H1 (cell line): ENCODE measurements at regions not wholly inside any gene's neighbourhood (a gene's known extent, or its start where the extent isn't known, plus 50 kb on each side); places are given as distances from the start of the nearest gene placed in this dataset.

Experiments
- CTCF ChIA-PET: fragments of 300-600 bp; sonication (Branson Sonifier 250); formaldehyde crosslinking; loops from one replicate; lab custom pipeline; 2021; ENCODE audit not compliant: partially characterized antibody; lab: Charles Lee
- POLR2A ChIA-PET: fragments of 300-600 bp; sonication (Branson Sonifier 250); formaldehyde crosslinking; loops from one replicate; lab custom pipeline; 2021; ENCODE audit warnings: inconsistent platforms; ENCODE audit not compliant: partially characterized antibody; lab: Charles Lee
- DNase-seq, 2 experiments: peaks; one replicate each; pipeline versions ENCODE4 v3.0.0 to v3.0.0-alpha.2; 2010 to 2022; ENCODE audit warnings: low spot score in 2 of 2, low read depth in 1 of 2, mixed read lengths in 1 of 2
- FAIRE-seq: peaks from 2 replicates; lab custom pipeline; 2011; peaks lifted over from hg19 to GRCh38; lab: Jason Lieb, UNC
- H2AFZ ChIP-seq: 2 replicates; pipeline ENCODE4 v1.8.1; 2012; ENCODE audit warnings: low read length, inconsistent platforms
- H2AK5ac ChIP-seq: 2 replicates; pipeline ENCODE4 v1.6.1; 2013; ENCODE audit warnings: low read depth, low read length
- H2BK120ac ChIP-seq: replicated peaks from 2 replicates; pipeline ENCODE3; 2013; ENCODE audit warnings: low read depth, low read length, inconsistent platforms
- H2BK12ac ChIP-seq: 2 replicates; pipeline ENCODE4 v1.6.1; 2013; ENCODE audit warnings: low read depth, low read length
- H2BK15ac ChIP-seq: 2 replicates; pipeline ENCODE4 v1.6.1; 2013; ENCODE audit warnings: low read length
- H2BK20ac ChIP-seq: 2 replicates; pipeline ENCODE4 v1.6.1; 2013; ENCODE audit warnings: low read length
- H2BK5ac ChIP-seq: 2 replicates; pipeline ENCODE4 v1.6.1; 2013; ENCODE audit warnings: low read depth, low read length
- H3K14ac ChIP-seq: 2 replicates; pipeline ENCODE4 v1.6.1; 2013; ENCODE audit warnings: inconsistent platforms; ENCODE audit not compliant: insufficient read length
- H3K18ac ChIP-seq: 2 replicates; pipeline ENCODE4 v1.6.1; 2013; ENCODE audit warnings: low read length; ENCODE audit errors: extremely low read depth
- H3K23ac ChIP-seq: 2 replicates; pipeline ENCODE4 v1.6.1; 2013; ENCODE audit warnings: inconsistent platforms; ENCODE audit not compliant: insufficient read length
- H3K23me2 ChIP-seq: 2 replicates; pipeline ENCODE4 v1.6.1; 2013; ENCODE audit warnings: low read depth, low read length
- H3K27ac ChIP-seq: 2 replicates; pipeline ENCODE4 v1.6.1; 2011; ENCODE audit warnings: low read depth, low read length, inconsistent platforms
- H3K27me3 ChIP-seq, 4 experiments: replicated peaks in 1 of 4; 1 replicate in 1 of 4; 2 replicates in 3 of 4; pipeline versions ENCODE4 v1.6.1 to v1.8.1; 2011 to 2013; ENCODE audit warnings: low read length in 3 of 4, mild to moderate bottlenecking in 3 of 4, inconsistent platforms in 2 of 4, mixed read lengths in 2 of 4, moderate library complexity in 1 of 4; ENCODE audit not compliant: control insufficient read depth in 3 of 4, insufficient read depth in 3 of 4; ENCODE audit errors: extremely low read depth in 1 of 4
- H3K36me3 ChIP-seq, 4 experiments: 2 replicates each; pipeline versions ENCODE4 v1.6.1 to v1.8.1; 2011 to 2013; ENCODE audit warnings: mild to moderate bottlenecking in 4 of 4, low read length in 3 of 4, moderate library complexity in 2 of 4, control low read depth in 1 of 4, inconsistent platforms in 1 of 4; ENCODE audit not compliant: insufficient read depth in 4 of 4, control insufficient read depth in 2 of 4
- H3K4ac ChIP-seq: replicated peaks from 2 replicates; pipeline ENCODE3; 2013; ENCODE audit warnings: low read length, low read depth, mixed read lengths, inconsistent platforms; ENCODE audit not compliant: insufficient read length
- H3K4me1 ChIP-seq, 4 experiments: replicated peaks in 1 of 4; 1 replicate in 1 of 4; 2 replicates in 3 of 4; pipeline versions ENCODE4 v1.6.1 to v1.8.1; 2011 to 2013; ENCODE audit warnings: low read length in 3 of 4, inconsistent platforms in 2 of 4, mixed read lengths in 1 of 4; ENCODE audit not compliant: insufficient read depth in 4 of 4, control insufficient read depth in 3 of 4
- H3K4me2 ChIP-seq, 2 experiments: 2 replicates each; pipeline versions ENCODE4 v1.6.1 to v1.8.1; 2011 to 2013; ENCODE audit warnings: low read depth in 2 of 2, low read length in 2 of 2, control low read depth in 1 of 2, inconsistent platforms in 1 of 2, mild to moderate bottlenecking in 1 of 2; ENCODE audit not compliant: insufficient read depth in 1 of 2
- H3K4me3 ChIP-seq, 4 experiments: fragments of 200-600, 300-600 bp in 1 of 4; sonication (generic), shearing (Covaris generic), sonication (Bioruptor Twin) in 1 of 4; 2 replicates each; pipeline versions ENCODE4 v1.5.1 to v1.8.1; 2011 to 2016; ENCODE audit warnings: low read length in 4 of 4, low read depth in 3 of 4, control low read depth in 2 of 4, inconsistent platforms in 2 of 4, mild to moderate bottlenecking in 2 of 4, mixed read lengths in 1 of 4, moderate library complexity in 1 of 4; ENCODE audit not compliant: insufficient read depth in 2 of 4; ENCODE audit errors: extremely low read depth in 1 of 4
- H3K56ac ChIP-seq: replicated peaks from 2 replicates; pipeline ENCODE3; 2013; ENCODE audit warnings: low read depth, mild to moderate bottlenecking, mixed read lengths, low read length, inconsistent platforms; ENCODE audit not compliant: insufficient read length
- H3K79me1 ChIP-seq: 2 replicates; pipeline ENCODE4 v1.6.1; 2013; ENCODE audit warnings: low read depth, low read length, control low read depth
- H3K79me2 ChIP-seq, 2 experiments: 2 replicates each; pipeline versions ENCODE4 v1.6.1 to v1.8.1; 2012 to 2013; ENCODE audit warnings: low read length in 2 of 2, mild to moderate bottlenecking in 2 of 2, inconsistent platforms in 1 of 2; ENCODE audit not compliant: insufficient read depth in 2 of 2, control insufficient read depth in 1 of 2
- H3K9ac ChIP-seq, 4 experiments: replicated peaks in 1 of 4; 1 replicate in 1 of 4; 2 replicates in 3 of 4; pipeline versions ENCODE4 v1.6.1 to v1.8.1; 2011 to 2013; ENCODE audit warnings: low read depth in 3 of 4, low read length in 3 of 4, control low read depth in 2 of 4, mild to moderate bottlenecking in 2 of 4, moderate library complexity in 2 of 4, inconsistent platforms in 1 of 4; ENCODE audit errors: extremely low read depth in 1 of 4
- H3K9me3 ChIP-seq, 2 experiments: 2 replicates each; pipeline versions ENCODE4 v1.6.1 to v1.8.1; 2012 to 2013; ENCODE audit warnings: mild to moderate bottlenecking in 2 of 2, moderate library complexity in 2 of 2, control low read depth in 1 of 2, inconsistent platforms in 1 of 2, low read depth in 1 of 2, low read length in 1 of 2, mixed read lengths in 1 of 2; ENCODE audit not compliant: insufficient read depth in 2 of 2
- H4K20me1 ChIP-seq, 2 experiments: replicated peaks in 1 of 2; 2 replicates each; pipeline versions ENCODE3 to v1.8.1; 2011 to 2013; ENCODE audit warnings: inconsistent platforms in 2 of 2, low read length in 2 of 2, mild to moderate bottlenecking in 1 of 2; ENCODE audit not compliant: insufficient read depth in 2 of 2, control insufficient read depth in 1 of 2
- H4K5ac ChIP-seq: 2 replicates; pipeline ENCODE4 v1.6.1; 2013; ENCODE audit warnings: low read length, low read depth, mixed read lengths, inconsistent platforms; ENCODE audit not compliant: insufficient read length
- H4K8ac ChIP-seq: 2 replicates; pipeline ENCODE4 v1.8.0; 2013; ENCODE audit warnings: mild to moderate bottlenecking, moderate library complexity, low read length, inconsistent platforms; ENCODE audit not compliant: insufficient read depth; ENCODE audit errors: extremely low read depth
- H4K91ac ChIP-seq: replicated peaks from 2 replicates; pipeline ENCODE3; 2013; ENCODE audit warnings: low read length, mixed read lengths, inconsistent platforms; ENCODE audit not compliant: insufficient read length
- SAP30 ChIP-seq: fragments of 300-600 bp; sonication (generic); IDR thresholded peaks from 2 replicates; pipeline ENCODE4 v1.7.1; 2012; ENCODE audit warnings: low read length, moderate library complexity, mild to moderate bottlenecking, inconsistent platforms; ENCODE audit not compliant: insufficient read depth, insufficient replicate concordance
- TBP ChIP-seq: IDR thresholded peaks from 2 replicates; pipeline ENCODE4 v1.6.1; 2011; ENCODE audit warnings: low read depth, low read length, improper control_type of control experiment
- WGBS, 2 experiments: shearing (Covaris generic) in 1 of 2; methylation state at CpG; one replicate each; pipeline versions ENCODE4 v1.1.6 to v1.1.7; 2013 to 2015; ENCODE audit warnings: low lambda C conversion rate in 2 of 2, mixed read lengths in 2 of 2, inconsistent platforms in 1 of 2, low coverage in 1 of 2, missing lambda C conversion rate in 1 of 2; ENCODE audit not compliant: insufficient replicate concordance in 2 of 2, insufficient coverage in 1 of 2, insufficient read length in 1 of 2; ENCODE audit errors: extremely low coverage in 1 of 2, missing lambda C conversion rate in 1 of 2; 5-methylcytosine and 5-hydroxymethylcytosine counted together

DNA sequence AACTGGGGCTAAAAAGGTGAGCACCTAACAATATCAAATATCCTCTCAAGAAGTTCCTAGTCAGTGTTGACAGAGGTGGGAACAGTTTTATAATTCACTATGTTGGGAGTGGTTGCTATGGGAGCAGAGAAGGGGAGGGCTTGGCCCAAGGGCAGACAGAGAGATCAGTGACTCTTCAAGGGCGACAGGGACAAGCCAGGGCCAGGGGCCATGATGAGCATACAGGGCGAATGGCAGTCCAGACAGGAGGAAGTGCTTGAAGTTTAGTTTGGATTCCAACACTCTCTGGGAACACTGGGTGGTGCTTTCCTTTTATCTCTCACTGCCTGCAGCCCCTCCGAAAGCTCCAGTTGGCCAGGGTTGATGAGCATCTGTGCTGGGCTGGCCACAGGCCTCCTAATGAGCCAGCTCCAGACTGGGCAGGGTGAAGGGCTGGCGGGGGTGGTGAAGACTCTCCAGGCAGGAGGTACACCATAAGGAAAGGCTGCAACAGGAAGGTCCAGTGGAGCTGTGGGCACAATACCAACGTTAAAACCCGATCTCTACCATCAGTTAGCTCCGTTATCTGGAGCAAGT, 111.3 kb downstream of the TMEM174 start:
- Histone ChIP-seq H3K79me2 (no peaks in the 10 kb centered on the region), H3K36me3 (no peaks in the 10 kb centered on the region), H3K79me1 (no peaks in the 10 kb centered on the region), H3K4me1 (peaks cover 9 to 24% (median 22%) of the 10 kb centered on the region in 4 experiments), H2BK12ac (no peak overlapping the region), H3K23me2 (no peaks in the 10 kb centered on the region; the same call in 1 of the 2 replicates), H3K4me2 (no peak overlapping the region), H2BK5ac (no peak overlapping the region), H2AK5ac (no peak overlapping the region), H2AFZ (no peak overlapping the region), H3K4me3 (no peak overlapping the region), H3K27ac (no peak overlapping the region), H3K9ac (no peak overlapping the region), H3K56ac (no peak overlapping the region), H4K8ac (no peak overlapping the region), H3K14ac (no peak overlapping the region), H3K4ac (no peak overlapping the region), H4K5ac (no peak overlapping the region), H4K91ac (no peak overlapping the region), H3K9me3 (no peaks in the 10 kb centered on the region), H4K20me1 (no peaks in the 10 kb centered on the region), H3K27me3 (no peaks in the 10 kb centered on the region; a peak in 1 of 7 replicates), H2BK120ac (no peak overlapping the region), H2BK20ac (no peak overlapping the region), H3K18ac (no peak overlapping the region), H2BK15ac (no peak overlapping the region), H3K23ac (no peak overlapping the region)
- no peak for FAIRE-seq
- WGBS, 2 experiments, result 60% methylated on average over 7 of the region's 7 CpGs; no CpG with 5 or more reads in 1 of the 2 experiments
- CTCF ChIA-PET, result interaction anchor here (0.9 to 1.5 kb wide), 7 partner anchors 9 to 138 kb away, joined by 3 to 5 read pairs (median 4); no protein-coding TSS in a partner anchor
- POLR2A ChIA-PET, result no interaction called here
- no peak for TF ChIP-seq TBP
- TF ChIP-seq SAP30, result no peak
- DNase-seq, result no peak
